ENCODE measurements at regions not wholly inside any gene's neighbourhood (a gene's known extent, or its start where the extent isn't known, plus 50 kb on each side); places are given as distances from the start of the nearest gene placed in this dataset.
"Not testable (repeated sequence)": the region's sequence is repeated elsewhere in the genome, so short reads cannot be mapped to it uniquely, and the experiment has no call there.

DNA sequence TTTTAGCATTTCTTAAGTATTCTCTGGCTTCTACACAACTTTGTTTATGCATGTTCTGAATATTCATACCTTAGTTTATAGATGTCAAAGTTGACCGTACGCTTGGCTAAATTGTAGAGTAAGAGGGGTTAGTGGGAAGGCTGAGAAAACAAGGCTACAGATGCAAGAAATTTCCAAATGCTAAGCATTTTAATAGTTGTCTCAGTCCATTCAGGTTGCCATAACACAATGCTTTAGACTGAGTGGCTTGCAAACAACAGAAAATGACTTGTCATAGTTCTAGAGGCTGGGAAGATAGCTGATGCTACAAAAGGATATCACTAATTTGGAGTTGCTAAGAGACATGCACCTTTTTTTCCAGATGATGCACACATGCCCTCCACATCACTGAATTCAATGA, 53.0 kb upstream of the C1QTNF3 start:
- not testable (repeated sequence) for DNase-seq; H3K27ac Mint-ChIP-seq; H3K9me3 Mint-ChIP-seq; H3K36me3 Mint-ChIP-seq; H3K4me3 Mint-ChIP-seq; ATAC-seq (replicated peaks); H3K27me3 Mint-ChIP-seq; H3K4me1 Mint-ChIP-seq

DNA sequence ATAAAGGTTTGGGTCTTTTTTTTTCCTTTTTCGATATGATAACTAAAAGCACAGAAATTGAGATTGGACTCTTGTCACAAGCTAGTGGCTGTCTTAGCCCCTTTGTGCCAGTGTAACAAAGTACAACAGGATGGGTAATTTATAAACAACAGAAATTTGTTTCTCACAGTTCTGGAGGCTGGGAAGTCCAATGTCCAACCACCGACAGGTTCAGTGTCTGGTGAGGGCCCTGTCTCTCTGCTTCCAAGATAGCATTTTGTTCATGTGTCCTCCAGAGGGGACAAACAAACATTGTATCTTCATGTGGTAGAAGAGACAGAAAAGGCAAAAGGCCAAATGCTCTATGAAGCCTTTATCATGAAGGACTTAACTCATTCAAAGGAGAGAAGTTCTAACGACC, 56.9 kb upstream of the C1QTNF3 start:
- H3K4me1 Mint-ChIP-seq, H3K36me3 Mint-ChIP-seq: not testable (repeated sequence)

DNA sequence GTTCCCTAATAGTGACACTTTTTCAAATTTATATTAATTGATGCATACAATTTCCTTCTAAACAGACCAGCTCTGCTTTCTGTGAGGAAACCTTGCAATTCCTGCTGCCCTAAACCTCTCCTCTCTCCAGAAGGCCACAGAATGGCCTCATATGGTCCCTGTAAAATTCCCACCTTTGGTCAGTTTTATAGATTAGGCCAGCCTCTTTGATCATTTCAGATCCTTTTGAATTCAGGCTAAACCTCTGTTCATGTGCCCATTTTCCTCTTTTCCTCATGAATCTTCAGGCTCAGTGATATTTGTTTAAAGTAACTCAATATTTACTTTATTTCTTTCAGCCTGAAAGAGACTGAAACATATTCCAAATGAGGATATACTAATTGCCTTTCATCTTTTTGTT, 58.6 kb upstream of the C1QTNF3 start:
- H3K27me3 Mint-ChIP-seq, H3K36me3 Mint-ChIP-seq: not testable (repeated sequence)

More for the DNA sequence above, 56.9 kb upstream of the C1QTNF3 start:
- DNase-seq; H3K27ac Mint-ChIP-seq; ATAC-seq (replicated peaks); H3K27me3 Mint-ChIP-seq; H3K9me3 Mint-ChIP-seq; H3K4me3 Mint-ChIP-seq: not testable (repeated sequence)

DNA sequence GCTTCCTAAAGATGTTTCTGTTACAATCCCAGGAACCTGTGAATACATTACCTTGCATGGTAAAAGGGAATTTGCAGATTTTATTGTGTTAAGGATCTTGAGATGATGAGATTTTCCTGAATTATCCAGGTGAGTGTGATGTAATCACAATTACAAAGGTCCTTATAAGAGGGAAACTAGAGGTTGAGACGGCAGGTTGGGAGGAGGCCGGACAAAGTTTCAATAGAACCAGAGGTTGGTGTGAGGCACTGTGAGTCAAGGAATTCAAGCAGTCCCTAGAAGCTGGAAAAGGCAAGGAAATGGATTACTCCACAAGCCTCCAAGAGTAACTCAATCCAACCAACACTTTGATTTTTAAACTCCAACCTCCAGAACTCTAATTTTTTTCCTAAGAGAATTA, 65.9 kb upstream of the C1QTNF3 start:
- not testable (repeated sequence) for H3K9me3 Mint-ChIP-seq; H3K27ac Mint-ChIP-seq; H3K4me1 Mint-ChIP-seq; DNase-seq; ATAC-seq (replicated peaks); H3K36me3 Mint-ChIP-seq; H3K4me3 Mint-ChIP-seq; H3K27me3 Mint-ChIP-seq

More for the DNA sequence above, 58.6 kb upstream of the C1QTNF3 start:
- not testable (repeated sequence) for H3K4me1 Mint-ChIP-seq; H3K27ac Mint-ChIP-seq; H3K9me3 Mint-ChIP-seq; H3K4me3 Mint-ChIP-seq; DNase-seq; ATAC-seq (replicated peaks)

DNA sequence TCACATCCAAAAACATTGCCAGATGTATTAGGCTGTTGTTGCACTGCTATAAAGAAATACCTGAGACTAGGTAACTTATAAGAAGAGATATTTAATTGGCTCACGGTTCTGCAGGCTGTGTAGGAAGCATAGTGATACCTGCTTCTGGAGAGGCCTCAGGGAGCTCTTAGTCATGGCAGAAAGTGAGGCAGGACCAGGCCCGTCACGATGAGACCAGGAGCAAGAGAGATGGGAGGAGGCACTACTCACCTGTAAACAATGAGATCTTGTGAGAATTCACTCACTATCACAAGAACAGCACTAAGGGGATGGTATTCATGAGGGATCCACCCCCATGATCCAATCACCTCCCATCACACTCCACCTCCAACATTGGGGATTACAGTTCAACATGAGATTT, 81.3 kb upstream of the C1QTNF3 start:
- not testable (repeated sequence) for H3K4me3 Mint-ChIP-seq; H3K27ac Mint-ChIP-seq; H3K9me3 Mint-ChIP-seq; ATAC-seq (replicated peaks); DNase-seq; H3K27me3 Mint-ChIP-seq
- H3K36me3 Mint-ChIP-seq, result peaks cover 13 to 27% of the 10 kb centered on the region in 2 donors
- peaks cover 3 to 13% of the 10 kb centered on the region in 2 donors for H3K4me1 Mint-ChIP-seq

DNA sequence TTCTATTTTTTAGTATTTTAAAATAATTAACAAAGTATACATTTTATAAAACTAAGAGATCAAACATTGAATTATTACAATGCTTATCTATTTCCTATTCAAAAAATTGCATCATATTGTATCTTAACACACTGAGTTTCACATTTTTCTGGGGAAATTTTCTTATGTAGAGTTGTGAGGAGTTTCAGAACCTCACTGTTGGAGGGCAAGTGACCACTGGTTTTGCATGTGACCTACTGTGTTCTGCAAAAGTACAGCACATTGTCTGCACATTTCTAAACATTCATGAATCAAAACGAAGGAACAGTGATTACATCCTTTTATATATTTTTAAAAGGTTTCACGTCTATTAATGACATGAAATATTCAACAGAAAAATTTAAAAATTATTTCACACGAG, 82.3 kb upstream of the C1QTNF3 start:
- DNase-seq, H3K9me3 Mint-ChIP-seq, H3K4me3 Mint-ChIP-seq, H3K27ac Mint-ChIP-seq, H3K27me3 Mint-ChIP-seq: not testable (repeated sequence)
- peaks cover 10 to 28% of the 10 kb centered on the region in 2 donors for H3K36me3 Mint-ChIP-seq
- H3K4me1 Mint-ChIP-seq, result peaks cover 3 to 15% of the 10 kb centered on the region in 2 donors
- peak; percentile 62 to 85 for ATAC-seq (replicated peaks)

DNA sequence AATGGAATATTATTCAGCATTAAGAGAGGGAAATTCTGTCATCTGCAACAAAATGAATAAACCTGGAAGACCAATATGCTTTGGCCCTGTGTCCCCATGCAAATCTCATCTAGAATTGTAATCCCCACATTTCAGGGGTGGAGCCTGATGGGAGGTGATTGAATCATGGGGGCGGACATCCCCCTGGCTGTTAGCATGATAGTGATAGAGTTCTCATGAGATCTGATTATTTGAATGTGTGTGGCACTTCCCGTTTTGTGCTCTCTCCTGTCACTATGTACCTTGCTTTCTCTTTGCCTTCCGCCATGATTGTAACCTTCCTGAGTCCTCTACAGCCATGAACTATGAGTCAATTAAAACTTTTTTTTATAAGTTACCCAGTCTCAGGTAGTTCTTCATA, 83.7 kb upstream of the C1QTNF3 start:
- not testable (repeated sequence) for ATAC-seq (replicated peaks); H3K9me3 Mint-ChIP-seq; DNase-seq; H3K27me3 Mint-ChIP-seq; H3K4me3 Mint-ChIP-seq; H3K27ac Mint-ChIP-seq
- Mint-ChIP-seq H3K36me3 (peaks cover 7 to 26% of the 10 kb centered on the region in 2 donors), H3K4me1 (peaks cover 5 to 15% of the 10 kb centered on the region in 2 donors)

DNA sequence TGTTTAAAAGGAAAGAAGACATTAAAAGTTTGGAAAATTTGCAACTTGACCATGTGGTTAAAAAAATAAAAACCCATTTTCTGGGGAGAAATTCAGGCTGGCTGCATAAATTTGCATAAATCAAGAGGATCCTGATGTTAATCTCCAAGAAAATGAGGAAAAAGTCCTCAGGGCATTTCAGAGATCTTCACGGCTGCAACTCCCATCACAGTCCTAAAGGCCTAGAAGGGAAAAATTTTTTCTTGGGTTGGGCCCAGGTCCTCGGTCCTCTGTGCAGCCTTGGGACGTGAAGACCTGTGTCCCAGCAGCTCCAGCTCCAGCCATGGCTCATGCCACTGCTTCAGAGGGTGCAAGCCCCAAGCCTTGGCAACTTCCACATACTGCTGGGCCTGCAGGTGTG, 84.8 kb upstream of the C1QTNF3 start:
- not testable (repeated sequence) for H3K27ac Mint-ChIP-seq; H3K27me3 Mint-ChIP-seq; ATAC-seq (replicated peaks); H3K9me3 Mint-ChIP-seq; H3K4me3 Mint-ChIP-seq; DNase-seq
- Mint-ChIP-seq H3K4me1 (peaks cover 5 to 15% of the 10 kb centered on the region in 2 donors), H3K36me3 (peaks cover 7 to 19% of the 10 kb centered on the region in 2 donors)

DNA sequence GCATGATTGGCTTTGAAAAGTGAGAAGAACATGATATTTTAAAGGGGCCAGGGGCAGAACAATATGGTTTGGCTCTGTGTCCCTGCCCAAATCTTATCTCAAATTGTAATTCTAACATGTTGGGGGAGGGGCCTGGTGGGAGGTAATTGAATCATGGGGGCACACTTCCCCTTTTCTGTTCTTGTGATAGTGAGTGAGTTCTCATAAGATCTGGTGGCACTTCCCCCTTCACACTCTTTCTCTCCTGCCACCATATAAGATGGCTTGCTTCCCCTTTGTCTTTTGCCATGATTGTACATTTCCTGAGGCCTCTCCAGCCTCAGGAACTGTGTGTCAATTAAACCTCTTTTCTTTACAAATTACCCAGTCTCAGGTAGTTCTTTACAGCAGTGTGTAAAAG, 85.9 kb upstream of the C1QTNF3 start:
- DNase-seq, H3K27ac Mint-ChIP-seq, H3K9me3 Mint-ChIP-seq, H3K4me3 Mint-ChIP-seq, H3K27me3 Mint-ChIP-seq: not testable (repeated sequence)
- Mint-ChIP-seq H3K36me3 (peaks cover 5 to 19% of the 10 kb centered on the region in 2 donors), H3K4me1 (peaks cover 5 to 15% of the 10 kb centered on the region in 2 donors)
- ATAC-seq (replicated peaks), result peak; percentile 85 to 88

DNA sequence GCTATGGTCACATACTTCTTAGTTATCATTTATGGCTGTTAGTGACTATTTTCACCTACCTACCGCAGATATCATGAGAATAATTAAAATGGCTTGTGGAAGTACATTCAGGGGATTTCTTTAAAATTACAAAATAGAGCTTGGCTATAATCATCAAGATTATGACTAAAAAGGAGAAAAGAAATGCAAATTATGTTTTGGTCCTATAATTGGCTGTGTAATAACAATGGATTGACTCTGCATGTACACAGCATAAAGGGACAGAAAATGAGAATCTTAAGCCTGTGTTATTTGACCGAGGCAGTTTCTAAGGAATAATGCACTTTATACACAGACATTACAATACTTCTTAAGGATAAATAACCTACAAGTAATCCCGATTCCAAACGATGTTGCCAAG, 112.0 kb upstream of the C1QTNF3 start:
- not testable (repeated sequence) for H3K36me3 Mint-ChIP-seq; ATAC-seq (replicated peaks); DNase-seq; H3K27ac Mint-ChIP-seq; H3K4me1 Mint-ChIP-seq; H3K4me3 Mint-ChIP-seq; H3K27me3 Mint-ChIP-seq; H3K9me3 Mint-ChIP-seq

DNA sequence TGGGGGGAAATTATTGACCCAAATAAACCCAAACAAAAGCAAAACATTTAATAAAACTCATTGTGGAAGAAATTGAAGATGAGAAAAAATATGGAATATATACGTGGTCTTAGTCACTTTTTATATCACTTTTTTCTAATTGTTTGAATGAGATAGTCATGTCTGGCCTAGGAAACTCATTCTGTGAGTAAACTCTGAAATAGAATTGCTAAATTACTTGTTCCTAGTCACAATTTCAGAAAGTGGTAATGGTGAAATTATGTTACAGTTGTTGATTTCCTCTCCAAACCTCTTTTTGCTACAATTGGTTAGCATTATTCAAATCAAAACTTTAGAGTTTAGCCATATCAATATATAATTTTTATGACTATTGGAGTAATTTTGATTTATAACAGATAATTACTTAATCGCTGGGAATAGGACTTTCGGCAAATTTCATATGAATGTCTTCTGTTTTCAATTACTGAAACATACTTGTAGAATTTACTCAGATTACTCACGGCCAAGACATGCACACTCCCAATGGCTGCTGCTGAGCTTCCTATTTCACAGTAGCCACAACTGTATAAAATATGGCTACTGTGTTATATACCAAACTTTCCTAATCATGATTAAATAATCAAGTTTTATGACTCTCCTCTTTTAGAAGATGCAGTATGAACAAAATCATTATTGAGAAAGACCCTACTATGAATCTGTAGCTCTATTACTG, 113.8 kb upstream of the C1QTNF3 start:
- H3K27me3 Mint-ChIP-seq; H3K4me3 Mint-ChIP-seq; H3K4me1 Mint-ChIP-seq; H3K36me3 Mint-ChIP-seq; ATAC-seq (replicated peaks); DNase-seq; H3K9me3 Mint-ChIP-seq; H3K27ac Mint-ChIP-seq: not testable (repeated sequence)

DNA sequence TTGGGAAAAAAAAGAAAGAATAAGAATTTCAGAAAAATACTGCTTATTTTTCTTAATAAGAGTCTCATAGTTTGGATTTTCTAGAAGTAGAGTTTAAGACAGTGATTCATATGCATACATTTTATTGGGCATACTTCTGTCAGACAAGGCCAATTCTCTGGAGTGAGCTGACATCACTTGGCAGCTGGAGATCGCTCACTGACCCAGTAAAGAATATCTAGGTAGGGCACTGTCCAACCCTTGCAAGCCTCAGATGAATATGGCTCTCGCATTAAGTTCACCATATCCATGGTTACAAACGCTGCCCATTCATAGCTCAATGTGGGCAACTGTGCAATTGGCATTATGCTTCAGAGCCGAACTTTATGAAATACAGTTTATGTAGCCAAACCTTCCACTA, 117.9 kb upstream of the C1QTNF3 start:
- H3K4me3 Mint-ChIP-seq; H3K36me3 Mint-ChIP-seq; H3K4me1 Mint-ChIP-seq; H3K9me3 Mint-ChIP-seq; ATAC-seq (replicated peaks); H3K27ac Mint-ChIP-seq; H3K27me3 Mint-ChIP-seq; DNase-seq: not testable (repeated sequence)

DNA sequence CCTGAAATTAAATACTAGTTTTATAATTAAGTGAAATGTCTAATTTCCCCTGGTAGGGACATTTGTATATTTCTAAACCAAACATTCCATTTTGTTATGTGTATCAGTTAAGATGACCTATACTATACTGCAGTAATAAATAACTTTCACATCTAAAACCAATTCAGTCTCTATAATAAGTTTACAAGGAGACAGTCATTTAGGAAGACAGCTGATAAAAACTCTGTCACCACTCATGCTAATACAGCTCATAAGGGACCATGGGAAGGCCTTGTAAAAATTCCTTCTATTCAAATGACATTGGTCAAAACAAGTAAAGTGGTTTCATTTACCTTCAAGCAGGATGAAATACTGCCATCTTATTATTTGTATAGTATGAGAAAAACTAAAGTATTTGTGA, 128.4 kb upstream of the C1QTNF3 start:
- DNase-seq; H3K9me3 Mint-ChIP-seq; H3K27ac Mint-ChIP-seq; H3K27me3 Mint-ChIP-seq; ATAC-seq (replicated peaks); H3K4me3 Mint-ChIP-seq; H3K4me1 Mint-ChIP-seq: not testable (repeated sequence)
- H3K36me3 Mint-ChIP-seq, result peaks cover 19 to 25% of the 10 kb centered on the region in 2 donors

DNA sequence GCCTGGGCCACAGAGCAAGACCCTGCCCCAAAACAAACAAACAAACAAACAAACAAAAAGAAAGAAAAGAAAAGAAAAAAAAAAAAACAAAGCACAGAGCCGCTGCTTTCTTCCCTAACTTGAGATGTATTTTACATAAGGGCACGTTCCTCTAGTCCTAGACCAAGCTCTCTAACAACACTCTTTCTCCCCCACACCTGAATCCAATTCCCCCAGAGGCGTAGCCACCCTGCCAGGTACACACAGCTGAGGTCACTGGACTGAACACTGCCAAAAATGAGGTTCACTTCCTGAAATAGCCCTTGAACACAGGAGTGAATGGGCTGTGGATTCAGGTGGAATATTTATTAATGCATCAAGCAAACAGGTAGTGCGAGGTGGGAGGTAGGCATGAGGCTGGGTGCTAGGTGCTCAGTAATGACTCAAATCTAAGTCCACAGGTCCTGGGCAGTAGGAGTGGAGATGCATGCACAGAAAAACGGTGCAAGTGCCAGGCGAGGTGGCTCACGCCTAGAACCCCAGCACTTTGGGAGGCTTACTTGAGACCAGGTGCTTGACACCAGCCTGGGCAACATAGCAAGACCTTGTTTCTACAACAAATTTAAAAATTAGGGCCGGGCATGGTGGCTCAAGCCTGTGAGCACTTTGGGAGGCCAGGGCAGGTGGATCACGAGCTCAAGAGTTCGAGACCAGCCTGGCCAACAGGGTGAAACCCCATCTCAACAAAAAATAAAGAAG, 136.6 kb upstream of the C1QTNF3 start:
- H3K4me3 Mint-ChIP-seq; H3K9me3 Mint-ChIP-seq; ATAC-seq (replicated peaks); H3K27me3 Mint-ChIP-seq; H3K4me1 Mint-ChIP-seq; H3K27ac Mint-ChIP-seq; DNase-seq: not testable (repeated sequence)
- H3K36me3 Mint-ChIP-seq, result peaks cover 19 to 38% of the 10 kb centered on the region in 2 donors

DNA sequence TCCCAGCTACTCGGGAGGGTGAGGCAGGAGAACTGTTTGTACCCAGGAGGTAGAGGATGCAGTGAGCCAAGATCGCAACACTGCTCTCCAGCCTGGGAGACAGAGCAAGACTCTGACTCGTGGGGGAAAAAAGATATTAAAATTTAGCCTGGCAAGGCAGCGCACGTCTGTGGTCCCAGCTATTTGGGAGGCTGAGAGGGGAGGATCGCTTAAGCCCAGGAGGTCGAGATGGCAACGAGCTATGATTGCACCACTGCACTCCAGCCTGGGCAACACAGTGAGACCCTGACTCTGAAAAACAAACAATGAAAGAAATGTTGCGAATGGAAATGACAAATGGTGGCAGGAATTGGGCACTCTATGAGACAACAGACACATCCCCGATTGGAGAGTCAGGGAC, 137.2 kb upstream of the C1QTNF3 start:
- H3K4me3 Mint-ChIP-seq; H3K27ac Mint-ChIP-seq; H3K9me3 Mint-ChIP-seq; H3K4me1 Mint-ChIP-seq; H3K27me3 Mint-ChIP-seq; ATAC-seq (replicated peaks); DNase-seq: not testable (repeated sequence)
- peaks cover 17 to 36% of the 10 kb centered on the region in 2 donors for H3K36me3 Mint-ChIP-seq

All from stimulated activated naive B cell treated with anti-CD40 and anti-IgM and Interleukin-4, amounts not matched to agents 10 μg/mL and 1 μg/mL and 100 μg/mL, for 72 hours (primary cell).